Posterior cingulate gyrus (tissue), 11 donors: ENCODE measurements at regions not wholly inside any gene's neighbourhood (a gene's known extent, or its start where the extent isn't known, plus 50 kb on each side); places are given as distances from the start of the nearest gene placed in this dataset.
A peak's percentile ranks its signal among the peaks of the same experiment; 100 is the strongest.
"Not testable (repeated sequence)": the region's sequence is repeated elsewhere in the genome, so short reads cannot be mapped to it uniquely, and the experiment has no call there.

ENCODE experiments used
- DNase-seq, 10 donors: peaks; one replicate each; pipeline versions ENCODE4 v3.0.0 to v3.0.0-alpha.2; 2020 to 2021; ENCODE audit warnings: mixed read lengths in 3 of 10
- intact Hi-C: fragments of 100-400 bp; cut with DNase I; formaldehyde crosslinking; loops from one replicate; pipeline ENCODE4 v1.15.1; 2023

DNA sequence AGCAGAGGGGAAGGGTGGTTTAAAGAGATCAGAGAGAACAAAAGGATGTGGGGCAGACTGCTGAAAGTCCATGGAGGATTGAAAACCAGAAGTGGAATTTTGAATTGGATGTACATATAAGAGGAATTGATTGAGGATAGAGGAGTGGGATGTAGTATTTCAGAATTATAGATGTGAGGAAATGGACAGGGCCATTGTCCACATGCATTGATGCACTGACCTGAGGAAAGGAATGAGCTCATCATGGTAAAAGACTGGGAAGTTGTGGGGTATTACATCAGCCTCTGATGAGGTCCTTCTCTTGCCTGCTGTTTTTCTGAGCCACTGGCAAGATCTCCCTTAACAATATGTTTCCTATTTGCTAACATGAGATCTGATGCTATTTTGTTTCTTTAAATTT, 365.7 kb upstream of the FANCL start:
- DNase-seq: no peak
- intact Hi-C loops: no loop called here

DNA sequence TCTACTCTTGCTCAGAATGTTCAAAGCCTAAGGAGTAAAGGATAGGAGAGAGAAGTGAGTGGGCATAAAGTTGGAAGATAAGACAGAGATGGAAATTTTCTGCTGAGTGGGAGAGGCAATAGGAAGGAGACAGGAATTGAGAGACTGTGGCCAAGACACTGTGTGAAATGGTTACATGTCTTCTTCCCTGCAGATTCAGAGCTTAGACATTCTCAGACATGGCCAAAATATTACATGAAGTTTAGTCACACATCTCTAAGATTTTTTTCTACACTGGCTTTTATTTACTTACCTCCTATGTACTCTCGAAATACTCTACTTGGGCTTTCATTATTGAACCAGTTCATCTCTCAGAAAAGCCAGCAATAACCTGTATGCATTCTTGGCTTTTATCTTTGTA, 363.0 kb upstream of the FANCL start:
- intact Hi-C loops: no loop called here

GRCh38 chr2:58601017-58601416, 359.9 kb upstream of the FANCL start:
- intact Hi-C loops: no loop called here

More for the DNA sequence above, 363.0 kb upstream of the FANCL start:
- DNase-seq: no peak

DNA sequence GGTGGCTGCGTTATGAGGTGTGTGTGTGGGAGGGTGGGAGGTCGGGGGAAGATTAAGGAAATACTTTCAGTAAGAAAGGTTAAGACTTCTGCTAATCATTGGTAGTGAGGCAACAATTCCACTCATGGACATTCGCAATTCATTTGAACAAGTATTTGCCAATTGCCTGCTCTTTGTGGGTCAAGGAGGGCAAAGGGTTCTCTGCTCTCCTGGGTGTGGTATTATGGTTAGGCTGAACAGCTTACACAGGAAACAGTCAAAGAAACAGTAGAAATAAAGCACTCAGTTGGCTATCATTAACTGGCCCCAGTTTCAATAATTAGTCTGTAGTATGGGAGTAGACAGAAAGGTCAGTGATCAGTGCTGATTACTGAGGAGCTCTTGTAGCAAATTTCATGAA, 357.0 kb upstream of the FANCL start:
- no peak for DNase-seq
- intact Hi-C loops: no loop called here

More at GRCh38 chr2:58601017-58601416, 359.9 kb upstream of the FANCL start:
- no peak for DNase-seq

DNA sequence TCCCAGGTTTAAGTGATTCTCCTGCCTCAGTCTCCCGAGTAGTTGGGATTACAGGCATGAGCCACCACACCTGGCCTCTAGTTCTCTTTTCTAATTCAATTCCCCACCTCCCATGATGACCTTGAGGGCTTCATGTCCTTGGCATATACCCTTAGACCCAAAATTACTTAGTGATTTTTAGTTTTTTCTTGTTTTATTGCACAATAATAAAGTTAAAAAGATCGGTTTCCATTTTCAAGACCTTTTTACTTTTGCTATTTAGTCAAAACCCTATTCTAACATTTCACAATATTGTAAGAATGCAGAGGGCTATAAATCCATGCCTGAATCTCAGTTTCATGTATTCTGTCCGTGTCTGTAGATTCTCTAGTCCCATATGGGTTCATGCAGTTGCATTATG, 354.6 kb upstream of the FANCL start:
- intact Hi-C loops: no loop called here
- no peak for DNase-seq

- no peak for DNase-seq
- intact Hi-C loops: no loop called here
Measured at GRCh38 chr2:58594762-58595161, 353.6 kb upstream of the FANCL start.

DNA sequence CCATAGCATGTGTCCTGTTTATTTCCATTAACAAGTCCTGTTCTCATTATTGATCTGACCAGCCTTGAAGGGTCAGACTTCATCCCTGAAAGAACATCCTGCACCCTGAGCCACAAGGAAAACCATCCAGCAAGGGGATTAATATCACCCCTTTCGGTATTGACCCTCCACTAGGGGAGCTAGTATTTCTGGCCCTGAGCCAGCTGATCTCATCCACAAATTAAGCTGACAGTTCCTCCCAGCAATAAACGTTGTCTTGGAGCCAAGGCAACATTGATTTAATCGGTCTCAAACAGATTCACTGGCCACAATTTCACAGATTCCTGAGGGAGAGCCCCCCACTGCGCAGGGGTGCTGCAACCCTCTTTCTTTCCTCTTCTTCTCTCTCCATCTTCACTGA, 353.1 kb upstream of the FANCL start:
- no peak for DNase-seq
- intact Hi-C loops: no loop called here

GRCh38 chr2:58586178-58586577, 345.1 kb upstream of the FANCL start:
- intact Hi-C loops, DNase-seq: not testable (repeated sequence)

GRCh38 chr2:58585233-58585632, 344.1 kb upstream of the FANCL start:
- intact Hi-C loops: no loop called here
- no peak for DNase-seq

GRCh38 chr2:58584606-58585118, 343.5 kb upstream of the FANCL start:
- no peak for DNase-seq
- intact Hi-C loops: no loop called here

DNA sequence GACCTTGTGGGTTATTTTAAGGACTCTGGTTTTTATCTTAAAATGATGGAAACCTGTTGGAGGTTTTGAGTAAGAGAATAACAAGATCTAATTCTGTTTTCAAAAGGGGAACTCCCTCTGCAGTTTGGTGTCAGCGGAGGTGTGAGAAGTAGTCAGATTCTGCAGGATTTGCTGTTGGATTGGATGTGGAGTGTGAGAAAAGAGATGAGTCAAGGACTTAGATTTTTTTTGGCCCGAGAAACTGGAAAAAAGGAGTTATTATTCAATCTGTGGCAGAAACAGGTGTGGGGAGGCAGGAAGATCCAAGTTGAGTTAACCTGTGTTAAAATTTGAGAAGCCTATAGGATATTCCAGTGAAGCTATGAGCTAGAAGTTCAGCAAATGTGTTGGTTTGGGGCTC, 337.2 kb upstream of the FANCL start:
- intact Hi-C loops: loop anchor here (10.0 kb wide), 1 partner anchor 1997 kb away; no protein-coding TSS in a partner anchor
- DNase-seq: no peak

- intact Hi-C loops: loop anchor here (10.0 kb wide), 1 partner anchor 2000 kb away; no protein-coding TSS in a partner anchor
- DNase-seq: no peak
Measured at GRCh38 chr2:58574873-58575272, 333.7 kb upstream of the FANCL start.

DNA sequence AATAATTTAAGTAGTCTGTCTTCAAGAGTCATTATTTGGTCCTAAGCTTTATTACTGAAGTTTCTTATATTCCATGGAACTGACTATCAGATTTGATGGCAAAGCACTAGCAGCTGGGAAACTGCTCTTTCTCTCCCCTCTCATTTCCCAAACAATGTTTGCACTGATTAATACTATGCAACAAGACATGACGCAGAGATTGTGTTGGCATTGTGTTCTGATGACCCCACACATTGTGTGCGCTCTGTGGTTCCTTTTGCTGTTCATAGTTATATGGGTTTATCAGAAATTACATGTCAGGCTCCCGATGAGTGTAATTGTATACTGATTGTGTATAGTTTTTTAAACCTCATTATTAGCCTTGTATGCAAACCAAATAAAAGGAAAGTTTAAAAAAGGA, 331.6 kb upstream of the FANCL start:
- intact Hi-C loops: loop anchor here (10.0 kb wide), 1 partner anchor 2002 kb away; no protein-coding TSS in a partner anchor
- DNase-seq: no peak

GRCh38 chr2:58571181-58571852, 330.2 kb upstream of the FANCL start:
- DNase-seq: peak in 2 of 10 donors; percentile 12 to 25
- intact Hi-C loops: loop anchor here (10.0 kb wide), 1 partner anchor 2003 kb away; no protein-coding TSS in a partner anchor

GRCh38 chr2:58569475-58570185, 328.5 kb upstream of the FANCL start:
- DNase-seq: no peak
- intact Hi-C loops: loop anchor here (10.0 kb wide), 1 partner anchor 2005 kb away; no protein-coding TSS in a partner anchor

DNA sequence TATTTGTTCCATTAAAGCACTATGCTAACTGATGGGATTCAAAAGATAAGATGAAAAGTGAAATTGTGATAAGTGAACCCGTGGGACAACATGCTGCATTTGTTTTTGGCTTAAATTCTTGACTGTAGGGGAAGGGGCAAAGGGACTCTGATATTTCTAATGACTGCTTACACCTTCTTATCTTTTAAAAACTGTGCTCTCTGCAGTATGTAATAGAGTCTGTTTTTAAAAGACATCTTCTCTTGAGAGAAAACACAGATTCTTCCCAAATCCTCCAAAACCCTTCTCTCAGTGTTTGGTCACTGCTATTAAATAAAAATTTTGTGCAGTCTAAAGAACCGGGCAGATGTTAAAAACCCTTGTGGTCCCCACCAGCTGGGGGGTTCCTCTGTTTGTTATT, 327.8 kb upstream of the FANCL start:
- intact Hi-C loops: no loop called here
- no peak for DNase-seq

DNA sequence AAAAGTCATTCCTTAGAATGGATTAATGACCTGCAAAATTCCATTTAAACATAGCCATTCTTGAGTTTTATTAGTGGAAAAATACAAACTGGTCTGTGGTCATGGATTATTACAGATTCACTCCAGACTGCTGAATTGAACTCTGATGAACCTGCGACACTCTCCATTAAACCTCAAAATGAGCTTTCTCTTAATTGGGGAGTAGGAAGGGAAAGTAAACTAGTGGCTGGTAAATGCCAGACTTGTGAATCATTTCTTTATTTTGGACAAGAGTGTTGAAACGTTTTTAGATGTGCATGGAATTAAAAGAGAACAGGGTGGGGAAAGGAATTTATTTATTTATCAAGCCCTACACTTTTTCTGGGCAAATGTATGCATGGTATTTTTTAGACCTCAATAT, 321.2 kb upstream of the FANCL start:
- no peak for DNase-seq
- intact Hi-C loops: no loop called here

DNA sequence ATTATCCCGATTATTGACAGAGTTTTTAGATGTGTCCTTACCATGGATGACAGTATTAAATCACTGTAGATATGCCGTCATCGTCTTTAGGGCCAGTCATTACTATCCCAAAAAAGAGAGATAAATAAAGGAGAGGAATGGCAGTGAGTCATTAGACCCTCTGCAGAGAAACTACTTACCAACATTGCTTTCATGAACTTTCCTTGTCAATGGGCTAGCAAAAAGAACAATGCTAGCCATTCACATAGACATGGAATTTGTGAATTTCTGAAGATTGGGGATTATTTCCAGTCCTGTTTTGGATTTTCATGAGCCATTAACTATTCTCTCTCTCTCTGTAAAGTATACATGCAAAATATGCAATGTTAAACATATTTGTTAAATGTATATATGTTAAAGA, 319.4 kb upstream of the FANCL start:
- DNase-seq: no peak
- intact Hi-C loops: no loop called here

DNA sequence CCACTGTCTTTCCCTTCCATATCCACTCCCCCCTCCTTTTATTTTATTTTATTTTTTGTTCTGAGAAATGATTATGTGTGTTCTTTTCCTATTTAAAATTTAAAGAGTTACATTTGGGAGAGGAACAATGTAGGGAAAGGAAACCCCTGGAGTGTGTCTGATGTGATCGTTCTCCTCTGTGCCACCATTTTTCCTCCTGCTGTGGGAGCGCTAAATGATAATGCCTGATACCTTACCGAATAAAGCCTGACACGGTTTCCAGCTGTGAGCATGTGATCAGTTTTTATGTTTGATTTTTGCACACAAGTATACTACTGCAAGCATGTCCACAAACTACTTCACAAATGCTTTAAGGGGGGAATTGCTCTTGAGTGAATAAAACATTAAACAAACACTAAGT, 317.8 kb upstream of the FANCL start:
- intact Hi-C loops: no loop called here
- no peak for DNase-seq

GRCh38 chr2:58557176-58557575, 316.1 kb upstream of the FANCL start:
- intact Hi-C loops: no loop called here
- DNase-seq: no peak

GRCh38 chr2:58553937-58554336, 312.8 kb upstream of the FANCL start:
- intact Hi-C loops: loop anchor here (5.0 kb wide), 2 partner anchors 102 to 422 kb away; no protein-coding TSS in a partner anchor
- DNase-seq: peak in 6 of 10 donors; percentile 22 to 88 (median 51)

GRCh38 chr2:58553522-58553921, 312.4 kb upstream of the FANCL start:
- intact Hi-C loops: loop anchor here (5.0 kb wide), 2 partner anchors 101 to 421 kb away; no protein-coding TSS in a partner anchor
- DNase-seq: no peak
